ENCODE measurements at regions not wholly inside any gene's neighbourhood (a gene's known extent, or its start where the extent isn't known, plus 50 kb on each side); places are given as distances from the start of the nearest gene placed in this dataset.

DNA sequence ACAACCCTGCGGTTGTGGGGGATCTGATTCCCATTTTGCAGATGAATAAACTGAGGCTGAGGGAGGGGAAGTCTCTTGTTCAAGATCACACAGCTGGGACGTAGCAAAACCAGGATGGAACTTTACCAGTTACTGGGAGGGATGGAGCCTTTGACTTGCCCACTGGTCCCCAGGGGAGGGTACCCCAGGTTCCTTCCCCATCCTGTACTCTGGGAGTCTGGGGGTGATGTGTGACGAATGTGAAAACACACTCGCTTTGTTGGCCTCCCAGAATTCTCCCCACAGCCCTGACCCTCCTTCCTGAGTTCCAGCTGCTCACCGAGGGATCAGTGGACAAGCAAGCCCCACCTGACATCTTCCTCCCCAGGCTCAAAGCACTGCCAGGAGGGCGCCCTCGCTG is 135.1 kb downstream of the NSG2 start:
- Histone ChIP-seq H3K36me3 (no peaks in the 10 kb centered on the region), H3K4me1 (no peaks in the 10 kb centered on the region), H3K4me3 (no peak overlapping the region), H3K27me3 (no peaks in the 10 kb centered on the region), H3K9me3 (no peaks in the 10 kb centered on the region), H3K27ac (no peak overlapping the region)
- DNase-seq (ENCODE audit: low spot score) = no peak
- TF ChIP-seq, protein P1, sequence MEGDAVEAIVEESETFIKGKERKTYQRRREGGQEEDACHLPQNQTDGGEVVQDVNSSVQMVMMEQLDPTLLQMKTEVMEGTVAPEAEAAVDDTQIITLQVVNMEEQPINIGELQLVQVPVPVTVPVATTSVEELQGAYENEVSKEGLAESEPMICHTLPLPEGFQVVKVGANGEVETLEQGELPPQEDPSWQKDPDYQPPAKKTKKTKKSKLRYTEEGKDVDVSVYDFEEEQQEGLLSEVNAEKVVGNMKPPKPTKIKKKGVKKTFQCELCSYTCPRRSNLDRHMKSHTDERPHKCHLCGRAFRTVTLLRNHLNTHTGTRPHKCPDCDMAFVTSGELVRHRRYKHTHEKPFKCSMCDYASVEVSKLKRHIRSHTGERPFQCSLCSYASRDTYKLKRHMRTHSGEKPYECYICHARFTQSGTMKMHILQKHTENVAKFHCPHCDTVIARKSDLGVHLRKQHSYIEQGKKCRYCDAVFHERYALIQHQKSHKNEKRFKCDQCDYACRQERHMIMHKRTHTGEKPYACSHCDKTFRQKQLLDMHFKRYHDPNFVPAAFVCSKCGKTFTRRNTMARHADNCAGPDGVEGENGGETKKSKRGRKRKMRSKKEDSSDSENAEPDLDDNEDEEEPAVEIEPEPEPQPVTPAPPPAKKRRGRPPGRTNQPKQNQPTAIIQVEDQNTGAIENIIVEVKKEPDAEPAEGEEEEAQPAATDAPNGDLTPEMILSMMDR (IDR thresholded peaks at IDR 0.05) = no peak

DNA sequence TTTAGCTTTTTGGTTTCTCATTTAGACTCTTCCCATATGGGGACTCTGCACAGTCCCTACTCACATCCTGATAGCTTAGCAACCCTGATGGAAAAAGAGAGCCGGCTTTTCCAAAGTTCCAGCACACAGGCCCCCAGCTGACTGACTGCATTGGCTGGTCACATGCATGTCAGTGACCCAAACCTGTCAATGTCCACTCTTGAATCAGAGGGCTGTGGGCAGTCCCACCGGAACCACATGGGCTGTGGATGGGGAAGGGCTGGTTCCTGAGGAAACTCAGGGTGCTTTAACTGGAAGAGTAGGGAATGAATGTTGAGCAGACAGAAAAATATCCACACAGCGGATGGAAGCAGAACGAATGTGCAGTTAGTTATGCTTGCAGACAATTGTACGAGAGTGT is 136.6 kb downstream of the NSG2 start:
- TF ChIP-seq, protein P1 (IDR thresholded peaks at IDR 0.05) = no peak
- Histone ChIP-seq H3K4me3 (no peak overlapping the region), H3K4me1 (no peaks in the 10 kb centered on the region), H3K9me3 (no peaks in the 10 kb centered on the region), H3K27ac (no peak overlapping the region), H3K36me3 (no peaks in the 10 kb centered on the region), H3K27me3 (no peaks in the 10 kb centered on the region)
- no peak for DNase-seq (ENCODE audit: low spot score)

DNA sequence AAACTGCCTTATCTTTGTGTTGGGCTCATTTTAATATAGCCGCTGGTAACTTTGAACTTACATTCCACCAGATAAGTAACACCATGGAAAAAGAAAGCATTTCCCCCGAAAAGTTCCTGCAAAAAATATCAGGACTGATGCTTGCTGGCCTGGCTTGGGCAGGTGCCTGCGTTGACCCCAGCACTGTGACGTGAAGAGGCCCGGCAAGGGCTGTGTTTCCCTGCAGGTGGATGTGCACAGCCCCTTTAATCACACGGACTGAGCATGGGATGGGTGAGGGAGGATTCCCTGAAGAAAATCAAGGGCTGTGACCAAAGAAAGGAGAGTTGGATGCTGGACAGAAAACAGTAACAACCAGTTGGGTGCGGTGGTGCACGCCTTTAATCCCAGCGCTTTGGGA is 138.2 kb downstream of the NSG2 start:
- TF ChIP-seq, protein P1 (IDR thresholded peaks at IDR 0.05) = no peak
- DNase-seq (ENCODE audit: low spot score) = no peak
- Histone ChIP-seq H3K27me3 (no peaks in the 10 kb centered on the region), H3K36me3 (no peaks in the 10 kb centered on the region), H3K9me3 (no peaks in the 10 kb centered on the region), H3K4me3 (no peak overlapping the region), H3K27ac (no peak overlapping the region), H3K4me1 (no peaks in the 10 kb centered on the region)

DNA sequence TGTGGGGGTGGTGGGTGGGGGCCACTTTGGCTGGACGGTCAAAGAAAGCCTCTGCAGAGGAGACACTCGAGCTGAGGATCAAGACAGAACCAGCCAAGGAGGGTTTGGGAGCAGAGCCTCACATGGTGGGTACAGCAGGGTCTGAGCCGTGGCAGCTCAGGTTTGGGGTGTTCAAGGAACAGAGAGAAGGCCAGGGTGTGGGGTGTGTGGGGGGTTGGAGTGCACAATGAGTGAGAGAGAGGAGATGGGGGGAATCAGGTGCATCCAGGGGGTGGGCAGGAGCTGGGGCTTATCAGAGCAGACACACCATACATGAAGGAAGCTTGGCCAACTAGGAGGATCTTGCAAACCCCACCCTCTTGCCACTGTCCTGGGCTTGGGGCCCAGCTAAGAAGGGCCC is 140.0 kb downstream of the NSG2 start:
- Histone ChIP-seq H3K27me3 (no peaks in the 10 kb centered on the region), H3K4me3 (no peak overlapping the region)

DNA sequence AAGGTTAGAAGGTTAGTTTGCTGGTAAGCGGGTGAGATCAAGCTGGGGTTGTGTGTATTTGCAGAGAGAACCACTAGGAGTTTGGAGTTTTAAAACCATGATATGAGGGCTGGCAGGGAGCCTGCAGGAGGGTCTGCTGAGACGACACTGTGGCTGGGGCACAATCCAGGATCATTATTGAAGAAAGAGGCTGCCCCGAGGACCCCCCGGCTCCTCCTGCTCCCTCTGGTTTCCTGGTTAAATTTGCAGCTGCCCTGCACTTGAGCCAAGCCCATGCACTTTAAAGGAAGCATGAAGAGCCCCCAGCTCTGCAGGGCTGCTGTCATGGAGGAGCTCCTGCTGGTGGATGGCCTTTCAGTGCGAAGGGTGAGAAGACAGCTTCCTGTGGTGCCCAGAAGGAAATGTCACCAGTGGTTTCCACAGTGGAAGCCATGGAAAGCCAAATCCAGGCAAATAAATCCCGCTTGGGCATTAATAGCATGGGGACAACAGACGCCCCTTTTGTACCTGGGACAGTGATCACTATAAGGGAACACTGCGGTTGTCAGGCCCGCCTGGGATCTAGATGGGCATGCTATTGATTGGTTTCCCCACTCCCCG is 140.7 kb downstream of the NSG2 start:
- Histone ChIP-seq H3K9me3 (no peaks in the 10 kb centered on the region), H3K4me3 (no peak overlapping the region), H3K27me3 (no peaks in the 10 kb centered on the region), H3K27ac (no peak overlapping the region), H3K4me1 (no peaks in the 10 kb centered on the region), H3K36me3 (no peaks in the 10 kb centered on the region)
- TF ChIP-seq, protein P1 (IDR thresholded peaks at IDR 0.05) = no peak
- no peak for DNase-seq (ENCODE audit: low spot score)

More for the DNA sequence above, 140.0 kb downstream of the NSG2 start:
- H3K36me3 ChIP-seq = no peaks in the 10 kb centered on the region
- H3K9me3 ChIP-seq = no peaks in the 10 kb centered on the region
- DNase-seq (ENCODE audit: low spot score) = no peak
- TF ChIP-seq, protein P1 (IDR thresholded peaks at IDR 0.05) = no peak
- H3K4me1 ChIP-seq = no peaks in the 10 kb centered on the region
- H3K27ac ChIP-seq = no peak overlapping the region

DNA sequence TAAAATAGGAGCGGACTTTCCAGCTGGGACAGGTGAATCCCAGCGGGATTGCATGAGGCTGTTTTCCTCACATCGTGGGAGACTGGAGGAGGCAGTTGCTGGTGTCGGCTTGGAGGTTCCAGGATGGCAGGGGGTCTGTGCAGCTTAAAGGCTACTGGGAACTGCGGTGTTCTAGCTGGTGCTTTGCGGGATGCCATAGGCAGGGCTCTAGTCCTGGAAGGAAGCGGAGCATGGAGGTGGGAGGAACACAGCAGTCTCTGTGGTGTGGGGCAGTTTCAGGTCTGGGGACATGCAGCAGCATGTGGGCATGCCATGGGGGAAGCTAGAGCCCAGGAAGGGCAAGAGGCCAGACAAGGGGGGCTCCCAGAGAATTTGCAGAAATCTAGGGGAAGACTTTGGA is 141.5 kb downstream of the NSG2 start:
- TF ChIP-seq, protein P1 (IDR thresholded peaks at IDR 0.05) = no peak
- no peaks in the 10 kb centered on the region for H3K36me3 ChIP-seq
- H3K4me1 ChIP-seq = no peaks in the 10 kb centered on the region
- no peak overlapping the region for H3K4me3 ChIP-seq
- no peak for DNase-seq (ENCODE audit: low spot score)
- H3K9me3 ChIP-seq = no peaks in the 10 kb centered on the region
- no peak overlapping the region for H3K27ac ChIP-seq
- H3K27me3 ChIP-seq = no peaks in the 10 kb centered on the region
